ENCODE measurements at regions not wholly inside any gene's neighbourhood (a gene's known extent, or its start where the extent isn't known, plus 50 kb on each side); places are given as distances from the start of the nearest gene placed in this dataset.

DNA sequence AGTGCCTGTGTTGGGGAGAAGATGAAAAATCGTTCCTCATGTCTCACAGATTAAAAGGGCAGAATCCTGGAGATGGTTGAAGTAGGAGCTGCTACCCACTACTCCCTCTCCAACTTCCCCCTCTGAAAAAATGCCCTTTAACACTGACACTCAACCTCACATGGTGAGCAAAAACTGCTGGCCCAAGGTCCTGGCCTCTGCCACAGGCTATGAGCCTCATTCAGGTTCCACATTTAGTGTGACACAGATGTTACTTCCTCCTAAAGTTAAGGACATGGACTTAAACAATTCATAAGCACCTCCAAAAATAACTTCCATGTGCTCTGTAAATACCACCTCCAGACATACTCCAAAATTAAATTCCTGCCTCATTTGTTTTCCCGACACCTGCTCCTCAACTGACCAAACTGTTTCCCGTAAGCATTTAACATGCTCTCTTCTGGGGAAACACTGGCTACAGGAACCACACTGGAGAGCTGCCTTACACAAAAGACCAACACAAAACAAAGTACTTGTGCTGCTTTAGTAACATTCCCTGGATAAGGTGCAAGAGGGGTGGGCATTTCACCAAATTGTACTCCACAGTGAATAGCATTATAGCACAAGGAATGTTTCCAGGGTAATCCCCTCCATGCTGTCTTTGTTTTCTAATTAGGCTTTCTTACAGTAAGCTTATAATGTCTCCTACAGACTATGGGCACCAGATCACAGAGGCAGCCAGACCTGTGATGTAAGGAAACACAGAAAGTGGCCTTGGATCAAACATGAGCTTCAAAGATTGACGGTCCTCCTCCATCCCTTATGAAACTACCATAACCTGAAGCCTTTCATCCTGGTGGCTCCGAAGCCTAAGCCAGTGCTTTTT, 57.0 kb downstream of the PHLDA1 start:
- DNase-seq: no peak

DNA sequence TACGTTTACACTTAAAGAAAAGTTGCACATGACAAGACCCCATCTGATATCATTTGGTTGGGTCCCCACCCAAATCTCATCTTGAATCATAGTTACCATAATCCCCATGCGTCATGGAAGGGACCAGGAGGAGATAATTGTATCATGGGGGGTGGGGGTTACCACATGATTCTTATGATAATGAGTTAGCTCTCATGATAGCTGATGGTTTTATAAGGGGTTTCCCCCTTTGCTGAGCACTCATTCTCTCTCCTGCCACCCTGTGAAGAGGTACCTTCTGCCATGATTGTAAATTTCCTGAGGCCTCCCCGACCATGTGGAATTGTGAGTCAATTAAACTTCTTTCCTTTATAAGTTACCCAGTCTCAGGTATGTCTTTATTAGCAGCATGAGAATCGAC, 60.3 kb downstream of the PHLDA1 start:
- DNase-seq: no peak

DNA sequence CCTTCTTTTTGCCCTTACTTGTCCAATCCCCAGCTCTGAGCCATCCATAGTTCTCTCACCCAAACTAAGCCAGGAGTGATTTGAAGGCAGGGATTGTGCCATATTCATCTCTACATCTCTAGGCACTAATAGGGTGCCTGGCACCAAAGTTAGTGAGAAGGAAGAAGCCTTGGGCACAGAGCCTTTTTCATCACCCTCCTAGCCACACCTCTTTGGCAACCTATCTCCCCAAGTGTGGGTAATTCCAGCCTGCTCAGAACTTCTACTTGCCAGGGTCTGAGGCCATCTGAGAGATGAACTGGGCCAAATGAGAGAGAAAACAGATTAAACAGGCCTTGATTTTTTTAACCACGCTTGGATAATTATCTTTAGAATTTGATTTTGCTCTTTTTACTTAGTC, 61.3 kb downstream of the PHLDA1 start:
- DNase-seq: no peak

DNA sequence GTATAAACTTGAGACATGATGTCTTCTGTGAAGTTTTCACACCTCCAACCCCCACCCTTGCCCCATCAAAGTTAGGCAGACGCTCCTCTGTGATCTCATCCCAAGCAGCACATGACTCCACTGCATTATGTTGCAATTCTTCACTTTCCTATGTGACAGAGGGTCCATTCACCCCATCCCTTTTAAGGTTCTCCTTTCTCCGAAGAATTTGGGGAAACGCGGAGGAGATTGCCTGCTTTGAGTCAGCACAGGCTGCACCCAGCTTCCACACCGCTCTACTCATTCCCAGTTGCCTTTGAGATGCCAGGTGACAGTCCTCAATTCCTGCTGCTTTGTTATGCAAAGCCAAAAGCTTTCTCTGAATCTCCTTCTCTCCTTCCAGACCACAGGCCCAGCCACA, 61.8 kb downstream of the PHLDA1 start:
- DNase-seq: no peak

DNA sequence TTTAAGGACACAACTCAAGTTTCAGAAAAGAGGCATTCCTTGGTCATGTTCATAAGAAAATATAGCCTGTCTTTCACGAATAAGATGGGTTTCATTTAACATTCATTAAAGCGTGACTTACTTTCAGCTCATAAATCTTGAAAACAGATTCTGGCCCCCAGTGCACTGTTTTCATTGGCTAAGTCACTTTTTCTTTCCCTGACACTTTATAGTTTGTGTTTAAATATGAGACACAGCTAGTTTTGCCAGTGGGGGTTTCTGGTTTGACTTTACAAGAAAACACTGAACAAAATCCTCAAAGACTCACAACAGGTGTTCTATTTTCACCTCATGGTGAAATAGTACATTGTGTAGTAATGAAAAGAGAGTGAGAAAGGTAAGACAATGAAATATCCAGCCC, 65.9 kb downstream of the PHLDA1 start:
- DNase-seq: no peak

DNA sequence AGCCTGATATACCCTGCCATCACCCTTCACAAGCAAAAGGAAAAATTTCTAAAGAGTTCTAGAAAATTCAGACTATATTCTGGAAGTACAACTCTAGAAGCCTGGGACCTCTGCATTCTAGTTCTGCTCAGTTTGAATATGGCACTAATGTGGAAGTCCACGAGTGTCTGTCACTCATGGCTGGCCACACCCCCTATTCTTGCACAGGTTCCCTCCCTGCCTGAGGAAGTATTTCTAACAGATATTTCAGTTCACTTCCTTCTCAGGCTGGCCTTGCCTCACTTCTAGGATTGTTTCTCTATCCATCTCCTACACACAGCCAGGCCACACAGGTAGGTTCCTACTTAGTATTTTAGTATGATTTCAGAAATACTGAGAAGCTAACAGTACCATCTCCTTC, 67.4 kb downstream of the PHLDA1 start:
- no peak for DNase-seq

DNA sequence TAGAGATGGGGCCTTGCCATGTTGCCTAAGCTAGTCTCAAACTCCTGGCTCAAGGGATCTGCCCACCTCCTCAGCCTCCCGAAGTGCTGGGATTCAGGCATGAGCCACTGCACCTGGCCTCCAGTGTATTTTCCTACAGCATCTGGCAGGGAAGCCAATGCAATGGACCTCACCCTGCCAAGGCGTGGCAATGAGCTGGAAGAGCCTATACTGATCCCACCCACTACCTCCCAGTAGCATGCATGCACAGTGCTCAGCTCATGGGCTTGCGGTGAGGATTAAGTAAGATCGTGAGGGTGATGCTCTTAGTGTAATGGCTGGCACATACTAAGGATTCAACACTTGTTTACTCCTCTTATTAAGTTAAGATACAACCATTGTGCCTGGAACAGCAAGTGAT, 69.7 kb downstream of the PHLDA1 start:
- no peak for DNase-seq

DNA sequence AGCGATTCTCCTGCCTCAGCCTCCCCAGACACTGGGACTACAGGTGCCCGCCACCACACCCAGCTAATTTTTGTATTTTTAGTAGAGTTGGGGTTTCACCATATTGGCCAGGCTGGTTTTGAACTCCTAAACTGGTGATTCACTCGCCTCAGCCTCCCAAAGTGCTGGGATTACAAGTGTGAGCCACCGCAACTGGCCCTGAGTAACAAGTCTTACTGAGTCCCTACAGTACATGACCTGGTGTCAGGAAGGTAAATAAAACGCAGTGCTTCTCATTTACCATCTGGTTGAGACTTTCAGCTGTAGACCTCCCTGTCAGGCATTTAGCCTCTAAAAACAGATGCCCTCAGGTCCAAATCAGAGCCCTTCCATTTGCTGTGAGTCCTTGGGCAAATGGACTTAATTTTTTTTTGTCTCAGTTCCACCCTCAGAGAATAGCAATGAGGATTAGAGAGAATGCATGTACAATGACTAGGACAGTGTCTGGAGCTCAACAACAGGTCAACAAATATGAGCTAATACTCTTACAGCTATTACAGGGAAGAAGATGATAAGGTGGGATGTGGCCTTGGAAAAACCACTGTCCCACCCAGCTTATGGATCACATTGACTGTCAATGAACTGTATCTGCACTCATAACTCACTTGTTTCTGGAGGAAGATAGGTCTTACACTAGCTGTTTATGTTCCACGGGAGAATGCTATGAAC, 70.5 kb downstream of the PHLDA1 start:
- DNase-seq: no peak

DNA sequence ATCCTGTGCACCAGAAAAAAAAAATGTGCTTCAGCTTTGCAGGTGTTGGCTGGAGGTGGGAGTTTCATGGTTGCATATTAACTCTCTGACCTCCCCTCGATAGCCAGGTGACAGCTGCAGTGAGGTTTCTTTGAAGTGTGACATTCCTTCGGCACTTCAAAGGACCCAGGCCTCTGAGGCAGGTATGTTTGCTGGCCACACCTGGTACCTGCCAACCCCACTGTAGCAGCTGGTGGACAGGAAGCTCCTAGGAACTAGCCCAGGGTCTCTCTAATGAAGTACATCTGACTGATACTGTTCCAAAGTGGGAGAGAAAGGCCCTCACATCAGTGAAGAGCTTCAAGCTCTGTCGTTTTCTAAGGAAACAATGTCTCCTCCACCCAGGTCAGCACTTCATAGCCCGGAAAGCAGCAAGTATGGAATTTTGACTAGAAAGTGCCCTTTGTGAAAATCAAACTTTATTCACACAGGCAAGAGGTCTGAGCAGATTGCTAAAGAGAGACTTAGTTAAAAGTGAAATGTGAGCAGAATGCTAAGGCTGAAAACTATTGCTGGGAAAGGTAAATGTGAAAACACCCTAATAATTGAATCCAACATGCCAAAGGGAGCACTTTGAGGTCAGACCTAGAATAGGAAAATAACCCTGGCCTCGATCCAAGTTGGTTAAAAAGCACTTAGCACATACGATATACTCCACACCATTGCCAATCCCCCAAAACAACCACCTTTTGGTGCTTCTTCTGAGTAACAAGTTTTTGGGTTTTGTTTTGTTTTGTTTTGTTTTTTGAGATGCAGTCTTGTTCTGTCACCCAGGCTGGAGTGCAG, 71.3 kb downstream of the PHLDA1 start:
- no peak for DNase-seq

DNA sequence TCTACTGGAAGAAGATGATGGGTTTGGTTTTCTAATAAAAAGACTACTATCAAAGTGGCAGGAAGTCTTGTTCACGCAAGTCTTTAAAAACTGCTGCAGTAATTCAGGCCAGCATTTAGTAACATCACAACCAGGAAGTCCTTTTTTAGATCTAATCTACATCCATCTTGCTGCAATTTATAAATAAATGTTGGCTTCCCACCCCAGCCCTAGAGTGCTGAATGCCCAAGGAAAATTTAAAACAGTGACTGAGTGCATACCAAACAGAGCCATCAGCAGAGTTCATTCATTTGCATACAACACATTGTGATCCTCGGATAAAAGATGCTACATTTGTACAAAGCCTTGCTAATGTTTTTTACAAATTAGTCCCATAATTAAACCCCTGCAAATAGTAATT, 72.1 kb downstream of the PHLDA1 start:
- no peak for DNase-seq

DNA sequence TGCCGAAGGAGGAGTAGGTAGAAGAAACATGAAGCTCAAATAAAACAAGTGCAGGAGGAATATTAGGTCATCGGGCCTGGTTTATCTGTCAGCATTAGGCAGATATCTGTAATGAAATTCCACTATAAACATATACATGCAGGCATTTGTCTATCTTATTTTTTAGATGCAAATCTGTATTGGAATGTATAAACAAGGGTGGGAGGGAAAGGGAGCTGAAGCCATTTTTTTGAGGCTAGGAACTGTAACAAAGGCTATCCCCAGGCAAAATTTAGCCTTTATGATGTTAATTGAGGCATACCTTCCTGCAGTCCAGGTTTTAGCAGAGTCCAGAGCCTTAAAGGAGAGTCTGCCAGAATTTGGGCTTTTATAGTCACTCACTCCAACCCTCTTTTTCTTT, 72.5 kb downstream of the PHLDA1 start:
- no peak for DNase-seq

DNA sequence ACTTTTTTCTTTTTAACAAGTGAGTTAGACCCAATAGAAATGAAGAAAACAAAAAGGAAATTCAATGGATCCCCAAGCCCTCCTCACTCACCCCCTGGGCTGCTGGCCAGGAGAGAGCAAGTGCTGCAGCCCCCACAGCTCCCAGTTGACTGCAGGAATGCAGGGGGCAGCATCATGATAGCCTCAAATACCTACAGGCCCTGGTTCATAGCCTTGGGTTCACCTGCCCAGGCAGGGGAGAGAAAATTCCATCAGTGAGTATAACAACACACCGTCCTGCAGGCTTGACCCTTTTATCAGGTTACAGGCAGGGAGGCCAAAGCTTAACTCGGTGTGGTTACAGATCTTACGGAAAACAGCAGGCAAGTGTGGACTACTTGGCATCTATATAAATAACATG, 76.3 kb downstream of the PHLDA1 start:
- no peak for DNase-seq

DNA sequence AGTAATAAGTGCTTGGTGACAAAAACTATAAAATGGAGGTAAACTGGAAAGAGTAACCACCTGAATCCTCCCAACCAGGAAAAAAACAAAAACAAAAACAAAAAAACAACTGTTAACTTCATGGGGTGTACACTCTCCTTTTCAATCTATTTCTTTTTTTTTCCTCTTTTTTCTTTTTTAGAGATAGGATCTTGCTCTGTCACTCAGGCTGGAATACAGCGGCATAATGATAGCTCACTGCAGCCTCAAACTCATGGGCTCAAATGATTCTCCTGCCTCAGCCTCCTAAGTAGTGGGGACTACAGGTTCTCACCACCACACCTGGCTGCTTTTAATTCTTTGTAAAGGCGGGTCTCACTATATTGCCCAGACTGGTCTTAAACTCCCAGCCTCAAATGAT, 76.8 kb downstream of the PHLDA1 start:
- no peak for DNase-seq

DNA sequence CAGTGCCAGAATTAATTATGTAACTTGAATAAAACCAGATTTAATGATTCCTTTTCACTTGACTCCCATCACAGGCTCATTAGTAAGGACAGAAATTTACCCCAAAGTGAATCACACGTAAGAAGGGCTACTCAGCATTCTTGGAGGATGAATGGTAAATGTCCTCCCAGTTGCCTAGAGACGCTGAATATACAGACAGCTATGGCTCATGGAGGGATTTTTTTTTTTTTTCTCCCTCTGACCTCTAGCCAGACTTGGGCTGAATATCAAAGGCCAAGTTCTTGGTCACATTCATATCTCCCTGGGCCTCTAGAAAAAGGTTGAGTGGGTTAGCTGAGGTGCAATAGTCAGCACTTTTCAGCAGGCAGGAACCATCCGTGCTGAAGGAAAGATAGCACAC, 77.5 kb downstream of the PHLDA1 start:
- no peak for DNase-seq

DNA sequence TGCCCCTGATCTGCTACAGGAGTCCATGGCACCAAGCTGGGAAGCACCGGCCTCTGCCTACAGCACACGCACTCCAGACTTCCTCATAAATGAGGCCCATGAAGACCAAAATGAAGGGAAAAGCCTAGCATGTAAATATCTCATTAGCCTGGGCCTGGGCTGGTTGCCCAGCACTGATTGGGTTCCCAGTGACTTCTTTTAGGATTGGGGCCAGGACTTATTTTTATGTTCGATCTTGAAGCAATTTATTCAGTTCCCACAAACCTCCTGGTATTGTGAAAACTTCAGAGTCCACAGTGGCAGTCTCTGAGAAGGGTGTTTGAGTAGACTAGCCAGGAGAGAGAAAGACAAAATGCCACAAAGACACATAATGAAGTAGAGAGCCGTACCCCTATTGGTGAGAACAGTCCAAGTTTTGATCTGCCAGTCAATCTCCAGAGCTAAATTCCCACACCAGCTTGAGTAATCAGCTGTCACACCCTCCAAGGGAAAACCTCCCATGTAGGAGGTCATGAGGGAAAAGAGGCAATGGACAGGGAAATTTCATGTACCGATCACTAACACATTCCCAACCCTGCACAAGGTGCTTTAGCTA, 78.2 kb downstream of the PHLDA1 start:
- DNase-seq: no peak

DNA sequence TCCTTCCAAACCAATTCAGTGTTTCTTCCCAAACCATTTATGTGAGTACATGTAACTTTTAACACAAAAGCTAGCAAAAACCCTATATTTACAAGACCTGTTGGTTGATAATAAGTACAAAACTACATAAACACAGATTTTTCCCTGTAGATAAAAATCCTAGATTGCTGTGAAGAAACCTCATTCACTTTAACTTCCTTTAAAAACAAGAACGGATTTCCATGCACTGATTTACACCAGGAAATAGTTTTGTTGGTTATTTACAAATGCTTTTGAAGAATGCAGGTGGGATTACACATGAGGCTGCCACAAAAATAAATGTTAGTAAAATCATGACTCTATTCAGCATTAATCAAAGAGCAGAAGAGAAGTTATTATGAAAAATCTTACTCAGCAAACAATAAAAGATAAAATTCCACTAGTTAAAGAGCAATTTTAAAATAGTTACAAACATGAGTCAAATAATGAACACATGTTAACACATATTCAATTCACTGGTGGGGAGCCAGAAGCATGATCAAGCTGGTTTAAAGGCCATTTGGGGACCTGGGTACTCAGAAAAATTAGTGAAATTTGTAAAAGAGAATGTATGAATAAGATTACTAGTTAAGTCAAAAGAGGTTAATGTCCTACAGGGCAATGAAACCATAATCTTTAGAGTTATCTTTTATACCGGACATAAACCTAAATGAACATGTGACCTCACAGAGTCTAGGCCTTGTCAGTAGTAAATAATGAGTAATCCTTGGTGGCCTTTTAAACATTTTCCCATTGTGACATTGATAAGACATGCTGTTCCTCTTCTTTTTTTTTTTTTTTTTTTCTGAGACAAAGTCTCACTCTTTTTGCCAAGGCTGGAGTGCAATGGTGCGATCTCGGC, 79.9 kb downstream of the PHLDA1 start:
- no peak for DNase-seq

DNA sequence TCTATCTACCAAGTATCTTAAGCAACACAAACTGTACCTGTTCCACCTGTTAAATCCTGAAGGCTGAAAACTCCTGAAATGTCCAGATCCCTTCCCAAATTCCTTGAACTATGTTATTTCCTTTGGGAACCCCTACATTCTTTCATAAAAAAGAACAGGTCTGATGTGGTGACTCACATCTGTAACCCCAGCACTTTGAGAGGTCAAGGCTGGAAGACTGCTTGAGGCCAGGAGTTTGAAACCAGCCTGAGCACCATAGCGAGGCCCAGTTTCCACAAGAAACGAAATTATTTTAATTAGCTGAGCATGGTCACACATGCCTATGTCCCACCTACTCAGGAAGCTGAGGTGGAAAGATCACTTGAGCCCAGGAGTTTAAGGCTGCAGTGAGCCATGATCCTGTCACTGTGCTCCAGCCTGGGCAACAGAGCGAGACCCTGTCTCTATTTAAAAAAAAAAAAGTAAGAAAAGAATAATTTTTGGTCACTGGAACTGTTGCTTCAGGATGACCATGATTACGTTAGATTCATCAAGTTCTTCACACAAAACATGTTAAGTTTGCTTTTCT, 84.3 kb downstream of the PHLDA1 start:
- DNase-seq: no peak

DNA sequence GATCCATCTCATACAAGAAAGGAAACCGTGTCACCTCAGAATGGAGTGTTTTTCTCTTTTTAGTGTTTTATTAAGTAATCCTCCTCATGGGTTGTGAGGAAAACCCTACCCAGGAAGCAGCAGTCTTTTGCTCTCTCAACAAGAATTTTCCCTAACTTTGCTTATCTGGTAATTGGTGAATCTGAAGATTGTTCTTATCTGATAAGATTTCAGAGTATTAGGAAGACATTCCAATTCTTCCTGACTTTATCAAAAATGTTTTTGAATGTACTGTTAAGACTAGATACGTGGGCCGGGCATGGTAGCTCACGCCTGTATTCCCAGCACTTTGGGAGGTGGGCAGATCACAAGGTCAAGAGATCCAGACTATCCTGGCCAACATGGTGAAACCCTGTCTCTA, 86.0 kb downstream of the PHLDA1 start:
- DNase-seq: no peak

DNA sequence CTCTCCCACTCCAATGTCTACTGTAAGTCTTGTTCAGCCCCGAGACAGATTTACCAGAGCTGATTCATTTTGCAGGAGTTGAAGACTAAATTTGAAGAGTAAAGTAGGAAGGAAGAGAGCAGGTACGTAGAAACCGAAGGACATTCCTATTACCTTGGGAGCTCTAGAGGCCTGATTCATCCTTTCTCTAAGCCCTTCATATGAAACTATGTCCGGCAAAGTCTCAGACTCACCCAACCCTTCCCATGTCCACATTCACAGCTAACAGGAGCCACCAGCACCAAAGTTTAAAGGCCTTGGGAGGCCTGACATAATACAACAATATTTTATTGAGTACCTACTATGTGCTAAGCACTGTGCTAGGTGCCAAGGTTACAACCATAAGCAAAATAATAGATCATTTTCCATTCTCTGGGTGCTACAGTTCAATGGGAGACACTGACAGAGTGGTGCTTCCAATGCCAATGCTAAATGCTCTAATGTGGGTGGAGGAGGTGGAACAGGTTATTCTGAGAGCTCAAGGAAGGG, 86.6 kb downstream of the PHLDA1 start:
- no peak for DNase-seq

DNA sequence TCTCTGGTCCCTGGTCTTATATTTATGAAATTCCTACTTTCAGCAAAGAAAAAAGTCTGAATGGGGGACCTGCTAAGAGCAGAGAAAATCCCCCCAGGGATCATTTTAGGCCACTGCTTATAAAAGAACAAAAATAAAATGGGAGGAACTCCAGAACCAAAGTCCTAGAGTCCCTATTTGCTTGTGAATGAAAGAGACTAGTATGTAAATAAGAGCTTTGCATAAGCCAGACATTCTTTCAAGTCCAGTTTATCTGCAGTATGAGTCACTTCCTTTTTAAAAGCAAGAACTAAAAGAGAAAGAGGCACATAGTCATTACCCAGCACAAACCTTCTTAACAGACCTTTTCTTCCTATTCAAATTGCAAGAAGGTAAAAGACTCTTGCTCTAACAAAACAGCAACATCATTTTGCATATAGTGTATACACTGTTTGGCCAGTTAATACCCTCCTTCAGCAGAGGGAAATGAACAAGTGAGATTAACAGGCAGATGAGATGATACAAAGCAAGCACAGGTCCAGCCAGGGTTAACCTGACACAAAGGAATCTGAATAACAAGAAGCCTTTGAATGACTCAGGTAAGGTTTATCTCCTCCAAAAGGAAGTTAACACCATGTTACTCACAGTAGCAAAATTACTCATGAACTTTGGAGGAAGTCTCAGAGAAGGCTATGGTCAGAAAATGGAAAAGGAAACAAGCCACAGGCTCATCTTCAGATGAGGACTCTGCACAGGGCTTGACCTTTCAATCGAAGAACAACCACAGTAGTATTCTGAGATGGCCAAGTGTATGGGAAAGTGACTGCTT, 87.3 kb downstream of the PHLDA1 start:
- no peak for DNase-seq

DNA sequence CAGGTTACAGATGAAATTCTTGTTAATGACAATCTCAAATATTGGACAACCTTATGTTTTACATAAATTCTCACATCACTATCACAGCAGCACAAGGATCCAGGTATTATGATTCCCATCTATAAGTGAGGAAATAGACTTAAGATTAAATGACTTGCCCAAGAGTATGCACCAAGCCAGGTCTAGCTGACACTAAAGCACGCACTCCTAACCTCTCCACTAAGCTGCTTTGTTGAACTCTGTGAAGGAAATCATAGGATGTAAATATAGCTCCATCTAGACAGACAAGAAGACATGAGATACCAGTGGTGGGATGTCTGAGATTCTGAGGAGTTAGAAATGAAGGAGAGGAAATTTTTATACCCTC, 87.9 kb downstream of the PHLDA1 start:
- DNase-seq: no peak
